HepG2 (cell line): ENCODE measurements at regions not wholly inside any gene's neighbourhood (a gene's known extent, or its start where the extent isn't known, plus 50 kb on each side); places are given as distances from the start of the nearest gene placed in this dataset.

ENCODE experiments used
- ATAC-seq: fragments of 200-7000 bp; cut with Tn5 transposase; 3 replicates; pipeline ENCODE4 v1.9.1; 2020; ENCODE audit warnings: mild to moderate bottlenecking, moderate library complexity
- BruUV-seq: library from RNA; stranded (reverse); fragments of 400-500 nt; replicated peaks from 2 replicates; lab custom pipeline; 2021; lab: Mats Ljungman, UMichigan
- CTCF ChIA-PET: fragments of 300-600 bp; formaldehyde crosslinking; extraction: SDS; loops from one replicate; lab custom pipeline; 2021; ENCODE audit warnings: low total read pairs, inconsistent platforms, low intra/inter-chr PET ratio; lab: Yijun Ruan, JAX
- POLR2A ChIA-PET: fragments of 350-600 bp; sonication (Branson Sonifier 250); formaldehyde crosslinking; loops from one replicate; lab custom pipeline; 2020; ENCODE audit warnings: antibody characterized with exemption, inconsistent platforms; lab: Yijun Ruan, JAX
- DNase-seq: peaks from one replicate; pipeline ENCODE4 v3.0.0-alpha.2; 2015; ENCODE audit warnings: low spot score
- FAIRE-seq: peaks from 3 replicates; lab custom pipeline; 2011; peaks lifted over from hg19 to GRCh38; lab: Jason Lieb, UNC
- H2AFZ ChIP-seq: one replicate; pipeline ENCODE4 v1.6.1; 2011; ENCODE audit warnings: low read length, inconsistent platforms
- H3K27ac ChIP-seq: fragments of 300-600 bp; 3 replicates; pipeline ENCODE4 v1.8.0; 2011; ENCODE audit warnings: mixed run types, mild to moderate bottlenecking, mixed read lengths, low read length, inconsistent platforms; ENCODE audit not compliant: insufficient read depth; ENCODE audit errors: extremely low read length
- H3K27me3 ChIP-seq, 2 experiments: fragments of 200-600 bp in 1 of 2; 2 replicates in 1 of 2; 3 replicates in 1 of 2; pipeline versions ENCODE4 v1.6.0 to v1.8.0; 2011; ENCODE audit warnings: low read length in 2 of 2, mild to moderate bottlenecking in 2 of 2, moderate library complexity in 2 of 2, inconsistent platforms in 1 of 2; ENCODE audit not compliant: insufficient read depth in 2 of 2, control insufficient read depth in 1 of 2
- H3K36me3 ChIP-seq, 2 experiments: fragments of 200-600 bp in 1 of 2; replicated peaks in 1 of 2; 2 replicates in 1 of 2; 3 replicates in 1 of 2; pipeline versions ENCODE4 v1.5.1 to v1.8.0; 2011; ENCODE audit warnings: low read length in 2 of 2, inconsistent platforms in 1 of 2; ENCODE audit not compliant: insufficient read depth in 2 of 2, control insufficient read depth in 1 of 2
- H3K4me1 ChIP-seq: 2 replicates; pipeline ENCODE4 v1.5.1; 2012; ENCODE audit warnings: low read length, inconsistent platforms; ENCODE audit not compliant: insufficient read depth
- H3K4me2 ChIP-seq: 2 replicates; pipeline ENCODE4 v1.6.0; 2011; ENCODE audit warnings: low read depth, low read length, inconsistent platforms
- H3K4me3 ChIP-seq, 3 experiments: fragments of 200-600 bp in 1 of 3; sonication (generic), shearing (Covaris generic) in 1 of 3; replicated peaks in 1 of 3; 2 replicates each; pipeline ENCODE4 v1.5.1; 2011 to 2016; ENCODE audit warnings: low read length in 3 of 3, inconsistent platforms in 2 of 3, low read depth in 2 of 3, mild to moderate bottlenecking in 2 of 3, control low read depth in 1 of 3, mixed read lengths in 1 of 3; ENCODE audit not compliant: insufficient read depth in 1 of 3
- H3K79me2 ChIP-seq: one replicate; pipeline ENCODE4 v1.6.1; 2011; ENCODE audit warnings: low read length, inconsistent platforms; ENCODE audit not compliant: insufficient read depth
- H3K9ac ChIP-seq: 2 replicates; pipeline ENCODE4 v1.6.0; 2011; ENCODE audit warnings: mild to moderate bottlenecking, low read depth, low read length, inconsistent platforms; ENCODE audit not compliant: insufficient read depth
- H3K9me3 ChIP-seq: 2 replicates; pipeline ENCODE4 v1.5.1; 2012; ENCODE audit warnings: mild to moderate bottlenecking, low read length
- H4K20me1 ChIP-seq: 2 replicates; pipeline ENCODE4 v1.6.0; 2011; ENCODE audit warnings: inconsistent platforms, mild to moderate bottlenecking, low read length, moderate library complexity; ENCODE audit not compliant: insufficient read depth
- ARID3A ChIP-seq: IDR thresholded peaks from 2 replicates; pipeline ENCODE4 v1.6.1; 2012; ENCODE audit warnings: low read depth, low read length, improper control_type of control experiment
- ATRX ChIP-seq: sonication (generic); formaldehyde crosslinking; IDR thresholded peaks from 2 replicates; pipeline ENCODE4 v1.4.0; 2020; ENCODE audit warnings: missing genetic modification reagents, borderline replicate concordance
- ERF ChIP-seq: IDR thresholded peaks from 2 replicates; pipeline ENCODE4 v1.6.1; 2018; ENCODE audit warnings: missing biosample characterization, missing genetic modification reagents
- MTF2 ChIP-seq: sonication (generic); formaldehyde crosslinking; IDR thresholded peaks from 2 replicates; pipeline ENCODE4 v1.5.0; 2020; ENCODE audit warnings: missing genetic modification reagents, borderline replicate concordance
- USF2 ChIP-seq, 2 experiments: sonication (generic) in 1 of 2; formaldehyde crosslinking in 1 of 2; IDR thresholded peaks; 2 replicates each; pipeline versions ENCODE4 v1.5.1 to v1.6.1; 2011 to 2020; ENCODE audit warnings: borderline replicate concordance in 1 of 2, low read depth in 1 of 2, low read length in 1 of 2, mild to moderate bottlenecking in 1 of 2, missing genetic modification reagents in 1 of 2, moderate library complexity in 1 of 2
- ZNF225 ChIP-seq: sonication (generic); formaldehyde crosslinking; IDR thresholded peaks from 2 replicates; pipeline ENCODE4 v1.4.0; 2020; ENCODE audit warnings: mild to moderate bottlenecking, missing genetic modification reagents
- ZNF496 ChIP-seq: sonication (generic); formaldehyde crosslinking; IDR thresholded peaks from 2 replicates; pipeline ENCODE4 v1.8.1; 2023; ENCODE audit warnings: mild to moderate bottlenecking, moderate library complexity, missing genetic modification reagents; ENCODE audit not compliant: insufficient replicate concordance
- ZNF776 ChIP-seq: sonication (generic); formaldehyde crosslinking; IDR thresholded peaks from 2 replicates; pipeline ENCODE4 v1.4.0; 2020; ENCODE audit warnings: mild to moderate bottlenecking, missing genetic modification reagents
- WGBS: methylation state at CpG from one replicate; pipeline ENCODE4 v1.1.6; 2017; ENCODE audit warnings: low lambda C conversion rate; 5-methylcytosine and 5-hydroxymethylcytosine counted together
- in situ Hi-C: cut with HindIII; loops from 2 replicates; pipeline ENCODE4 v1.10.0; 2017; ENCODE audit warnings: low pct_unique_long_range_greater_than_20kb; ENCODE audit not compliant: extremely low pct_ligation_motif_present
- intact Hi-C: fragments of 100-400 bp; cut with micrococcal nuclease; formaldehyde crosslinking; loops from one replicate; pipeline ENCODE4 v1.10.0; 2022; ENCODE audit not compliant: unreplicated experiment

DNA sequence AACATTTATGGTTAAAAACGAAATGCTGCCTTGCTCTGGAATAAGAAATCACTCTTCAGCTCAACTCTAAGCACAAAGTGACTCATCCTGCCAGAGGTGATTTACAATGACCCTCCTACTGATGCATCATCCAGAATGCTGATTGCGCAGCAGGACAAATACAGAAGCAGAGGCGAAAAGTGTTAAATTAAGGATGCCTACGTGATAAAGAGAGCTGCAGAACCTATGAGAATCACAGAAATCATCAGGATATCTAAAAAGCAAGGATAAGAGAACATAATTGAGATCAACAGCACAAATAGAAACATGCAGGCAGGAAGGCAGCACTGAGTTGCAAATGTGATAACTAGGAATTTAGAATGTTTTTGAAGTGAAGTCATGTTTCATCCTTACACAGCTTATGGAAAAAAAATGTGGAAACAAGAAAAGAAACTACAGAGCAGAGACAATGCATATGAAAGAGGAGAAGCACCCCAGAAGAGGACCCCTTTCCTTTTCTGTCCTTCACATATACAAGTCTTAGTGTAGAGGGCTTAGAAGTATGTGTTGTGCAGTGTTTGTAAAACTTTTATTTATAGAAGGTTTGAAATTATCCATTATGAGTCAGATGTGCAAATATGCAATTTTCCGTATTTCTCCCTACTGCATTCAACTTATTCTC lies 188.4 kb downstream of the SLC7A11 start:
- H3K27me3 ChIP-seq, result no peaks in the 10 kb centered on the region
- no peak overlapping the region for H2AFZ ChIP-seq
- TF ChIP-seq ZNF225, result no peak
- no peak for TF ChIP-seq ZNF496
- TF ChIP-seq ERF (CRISPR knock-in tag), result no peak
- no peak for TF ChIP-seq USF2 (IDR thresholded peaks at IDR 0.05; ENCODE audit: low read depth, low read length)
- no peak for TF ChIP-seq USF2 (CRISPR knock-in tag; IDR thresholded peaks at IDR 0.05; ENCODE audit: borderline replicate concordance)
- no peak for TF ChIP-seq ZNF776
- TF ChIP-seq ATRX (CRISPR knock-in tag), result no peak
- no peak for TF ChIP-seq ARID3A
- TF ChIP-seq MTF2 (CRISPR knock-in tag), result no peak
- no peak for ATAC-seq
- no peak for DNase-seq
- no peaks in the 10 kb centered on the region for H4K20me1 ChIP-seq
- no peak for FAIRE-seq
- H3K79me2 ChIP-seq, result no peaks in the 10 kb centered on the region
- CTCF ChIA-PET, result no interaction called here
- H3K9me3 ChIP-seq, result no peaks in the 10 kb centered on the region
- no peak overlapping the region for H3K27ac ChIP-seq
- H3K4me1 ChIP-seq, result no peaks in the 10 kb centered on the region
- H3K9ac ChIP-seq, result no peak overlapping the region
- BruUV-seq, result no TSS peak
- no peak overlapping the region for H3K4me3 ChIP-seq
- POLR2A ChIA-PET, result no interaction called here
- H3K4me2 ChIP-seq, result no peak overlapping the region
- H3K36me3 ChIP-seq, result no peaks in the 10 kb centered on the region
- in situ Hi-C loops, result no loop called here
- intact Hi-C loops, result no loop called here
- 14% methylated on average over 5 of the region's 5 CpGs for WGBS
